GM18505 (cell line): ENCODE measurements at regions not wholly inside any gene's neighbourhood (a gene's known extent, or its start where the extent isn't known, plus 50 kb on each side); places are given as distances from the start of the nearest gene placed in this dataset.

Experiments used
- ATAC-seq: cut with Tn5 transposase; IDR thresholded peaks from one replicate; pipeline ENCODE4 v1.9.1; 2021; ENCODE audit not compliant: unreplicated experiment
- POLR2A ChIP-seq: IDR thresholded peaks from 4 replicates; pipeline ENCODE4 v1.6.1; 2011; ENCODE audit warnings: borderline replicate concordance; ENCODE audit not compliant: insufficient read depth, insufficient read length; ENCODE audit errors: extremely low read depth

DNA sequence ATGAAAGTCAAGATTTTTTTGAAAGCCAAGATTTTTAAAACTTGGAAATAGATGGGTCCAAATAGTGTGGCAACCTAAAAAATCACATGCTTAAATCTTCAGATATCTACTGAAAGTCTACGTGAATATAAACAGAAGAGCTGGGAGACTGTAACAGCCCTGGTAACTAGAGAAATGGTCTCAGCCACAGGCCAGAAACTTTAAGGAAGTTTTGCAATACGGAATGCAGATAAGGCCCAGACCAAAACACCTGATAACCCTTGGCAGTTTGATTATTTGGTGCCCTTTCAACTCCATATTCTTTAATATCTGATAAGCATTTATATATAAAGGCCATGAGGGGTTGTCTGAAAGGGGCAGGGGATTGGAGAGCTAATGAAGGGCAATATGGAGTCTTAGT is 537.3 kb upstream of the TGFBR2 start:
- TF ChIP-seq POLR2A, result no peak
- no peak for ATAC-seq

- ATAC-seq, result no peak
Observed at GRCh38 chr3:30073040-30073439, 533.4 kb upstream of the TGFBR2 start.

GRCh38 chr3:30073622-30074021 is 532.8 kb upstream of the TGFBR2 start:
- TF ChIP-seq POLR2A, result no peak

More at GRCh38 chr3:30073040-30073439, 533.4 kb upstream of the TGFBR2 start:
- TF ChIP-seq POLR2A, result no peak

DNA sequence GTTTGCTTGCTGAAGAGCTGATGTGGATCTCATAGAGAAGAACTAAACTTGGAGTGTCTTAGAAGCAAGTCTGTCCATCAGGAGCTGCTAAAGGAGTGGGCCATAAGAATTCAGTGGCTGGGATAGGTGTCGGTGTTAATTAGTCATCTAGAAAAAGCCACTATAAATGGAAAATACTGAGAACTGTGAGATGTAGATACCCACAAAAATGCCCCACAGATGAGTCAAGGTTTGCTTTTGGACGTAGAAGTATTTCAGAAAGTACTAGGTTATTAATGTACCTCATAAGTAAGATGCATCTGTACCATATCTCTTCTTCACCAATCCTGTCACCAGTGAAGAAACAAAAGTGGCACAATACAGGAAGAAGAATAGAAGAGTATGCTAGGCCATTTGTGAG is 530.9 kb upstream of the TGFBR2 start:
- no peak for ATAC-seq
- TF ChIP-seq POLR2A, result no peak

More at GRCh38 chr3:30073622-30074021, 532.8 kb upstream of the TGFBR2 start:
- no peak for ATAC-seq

DNA sequence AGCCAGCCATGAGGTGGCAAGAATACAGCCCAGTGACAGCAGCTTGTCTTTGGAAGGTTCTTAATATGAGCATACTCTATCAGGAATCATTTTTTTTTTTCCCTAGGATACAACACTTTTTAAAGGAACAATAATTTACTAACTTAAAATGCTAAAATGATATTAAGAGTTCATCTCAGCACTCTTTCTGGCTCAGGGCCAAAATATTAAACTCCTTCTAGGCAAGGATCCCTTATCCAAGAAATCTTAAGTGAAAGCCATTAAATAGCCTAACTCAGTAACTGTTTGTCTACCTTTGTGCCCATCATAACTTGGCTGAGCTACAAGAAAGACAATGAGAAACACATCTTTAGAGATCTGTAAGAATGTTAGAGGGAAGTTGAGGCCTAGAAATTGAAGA is 529.5 kb upstream of the TGFBR2 start:
- no peak for TF ChIP-seq POLR2A

DNA sequence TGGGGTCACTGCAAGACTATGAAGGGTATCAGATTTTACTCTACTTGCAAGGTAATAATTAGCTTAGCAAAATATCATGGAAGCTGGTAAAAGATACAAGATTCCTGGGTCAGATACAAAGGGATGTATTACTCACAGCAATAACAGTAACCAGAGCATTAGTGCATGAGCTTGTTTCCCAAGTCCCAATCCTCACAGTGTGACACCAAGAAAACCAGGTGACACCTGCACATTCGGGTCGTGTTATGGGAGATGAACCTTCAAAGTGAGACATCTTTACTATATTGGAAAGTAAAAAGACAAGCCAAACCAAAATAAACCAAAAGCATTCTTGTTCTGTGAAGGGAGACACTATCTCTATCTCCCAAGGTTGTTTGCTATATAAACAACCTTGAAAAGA is 528.7 kb upstream of the TGFBR2 start:
- no peak for ATAC-seq
- TF ChIP-seq POLR2A, result no peak

More for the DNA sequence above, 529.5 kb upstream of the TGFBR2 start:
- no peak for ATAC-seq

GRCh38 chr3:30078736-30079135 is 527.7 kb upstream of the TGFBR2 start:
- no peak for ATAC-seq
- TF ChIP-seq POLR2A, result no peak

DNA sequence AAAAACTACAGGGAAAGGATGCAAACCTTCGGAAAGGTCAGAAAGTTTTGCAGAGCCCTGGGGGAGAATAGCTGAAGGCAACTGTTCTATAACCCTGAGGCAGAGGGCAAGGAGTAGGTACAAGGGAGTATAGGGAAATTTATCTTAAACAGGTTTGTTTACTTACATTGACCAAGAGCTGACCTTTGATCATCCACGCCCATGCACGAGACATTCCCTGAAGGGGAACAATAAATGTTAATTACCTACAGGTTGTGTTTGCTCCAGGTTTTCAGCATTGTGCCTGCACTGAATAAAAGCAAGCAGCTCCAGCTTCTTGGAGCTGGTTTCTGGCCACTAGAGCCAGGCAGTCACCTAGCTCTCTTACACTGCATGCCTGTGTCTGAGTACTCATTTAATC is 524.5 kb upstream of the TGFBR2 start:
- TF ChIP-seq POLR2A, result no peak
- no peak for ATAC-seq

GRCh38 chr3:30082652-30083051 is 523.7 kb upstream of the TGFBR2 start:
- TF ChIP-seq POLR2A, result no peak
- ATAC-seq, result no peak

DNA sequence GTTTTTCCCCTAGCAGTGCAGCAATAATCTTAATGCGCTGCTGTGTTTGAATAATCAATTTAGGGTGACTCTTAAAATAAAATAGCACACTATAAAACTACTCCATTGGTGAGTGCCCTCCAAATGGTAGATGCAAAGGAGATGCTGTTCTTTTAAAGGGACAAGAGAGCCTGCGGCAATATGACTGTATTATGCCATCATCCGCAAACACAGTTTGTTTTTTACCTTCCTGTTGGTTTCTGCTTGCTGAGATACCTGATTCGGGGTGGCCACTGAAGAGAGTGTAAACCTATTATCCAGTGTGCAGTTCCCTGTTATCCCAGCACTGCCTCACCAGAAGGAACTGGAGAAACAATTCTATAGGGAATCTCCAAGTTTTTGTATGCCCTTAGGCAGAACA is 523.1 kb upstream of the TGFBR2 start:
- no peak for ATAC-seq
- no peak for TF ChIP-seq POLR2A

DNA sequence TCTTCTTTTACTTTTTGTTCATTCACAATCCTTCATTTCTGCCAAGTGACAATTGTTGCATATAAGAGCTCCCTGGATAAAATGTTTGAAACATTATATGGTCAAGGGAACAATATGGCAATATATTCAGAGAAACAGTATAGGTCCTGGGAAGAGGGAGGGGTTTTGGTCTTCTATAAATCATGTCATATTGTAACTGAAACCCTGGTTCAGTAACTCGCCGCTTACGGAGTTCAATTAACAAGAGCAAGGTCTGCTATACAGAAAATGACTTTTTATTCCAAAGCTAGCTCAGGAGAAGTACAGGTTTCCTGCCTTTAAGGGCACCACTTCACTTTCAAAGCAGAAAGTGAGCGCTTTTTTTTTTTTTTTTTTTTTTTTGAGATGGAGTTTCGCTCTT is 522.1 kb upstream of the TGFBR2 start:
- no peak for TF ChIP-seq POLR2A
- no peak for ATAC-seq

- ATAC-seq, result no peak
- TF ChIP-seq POLR2A, result no peak
Observed at GRCh38 chr3:30084971-30085403, 521.4 kb upstream of the TGFBR2 start.

GRCh38 chr3:30085486-30085885 is 520.9 kb upstream of the TGFBR2 start:
- no peak for ATAC-seq
- TF ChIP-seq POLR2A, result no peak

DNA sequence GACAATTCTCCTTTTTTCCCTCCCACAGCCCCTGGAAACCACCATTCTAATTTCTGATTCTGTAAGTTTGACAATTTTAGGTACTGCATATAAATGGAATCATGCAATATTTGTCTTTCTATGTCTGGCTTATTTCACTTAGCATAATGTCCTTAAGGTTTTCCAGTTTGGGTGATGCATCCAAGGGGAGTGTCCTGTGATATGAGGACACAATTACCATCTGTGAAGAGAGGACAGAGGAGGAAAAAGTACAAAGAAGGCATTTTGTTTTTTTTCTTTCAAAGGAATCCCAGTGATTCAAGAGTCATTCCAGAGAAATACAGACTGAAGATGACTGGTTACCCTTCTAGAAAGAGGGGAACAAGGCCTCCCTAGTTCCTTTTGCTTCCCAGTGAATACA is 514.7 kb upstream of the TGFBR2 start:
- ATAC-seq, result no peak
- TF ChIP-seq POLR2A, result no peak

DNA sequence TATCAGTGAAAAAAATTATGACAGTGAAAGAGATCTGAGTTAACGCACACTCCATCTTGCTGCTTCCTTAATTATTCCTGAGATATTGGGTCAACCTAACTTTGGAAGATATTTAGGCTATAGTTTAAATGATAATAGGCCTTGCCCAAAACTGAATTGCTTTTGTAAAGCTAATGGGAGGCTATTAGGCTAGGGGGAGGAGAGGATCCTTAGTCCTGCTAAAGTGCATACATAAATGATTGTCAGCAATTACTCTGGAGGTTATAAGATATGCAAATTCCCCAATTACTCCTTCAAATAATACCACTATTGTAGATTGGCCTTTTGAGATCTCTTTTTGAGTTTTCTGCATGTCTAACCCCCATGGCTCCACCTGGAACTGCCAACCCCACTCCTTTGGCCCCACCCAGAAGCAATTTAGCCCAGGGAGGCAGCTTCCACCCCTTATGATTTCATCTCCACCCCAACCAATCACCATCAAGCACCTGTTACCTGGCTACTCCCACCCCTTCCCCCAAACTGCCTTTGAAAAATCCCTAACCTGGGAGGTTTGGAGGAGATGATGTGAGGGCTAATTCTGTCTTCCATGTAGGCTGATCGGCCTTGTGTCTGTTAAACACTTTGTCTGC is 509.3 kb upstream of the TGFBR2 start:
- ATAC-seq, result no peak
- TF ChIP-seq POLR2A, result no peak
